Vagina (tissue), 2 donors: ENCODE measurements at regions not wholly inside any gene's neighbourhood (a gene's known extent, or its start where the extent isn't known, plus 50 kb on each side); places are given as distances from the start of the nearest gene placed in this dataset.

Experiments used
- DNase-seq, 2 donors: peaks; one replicate each; pipeline ENCODE4 v3.0.0-alpha.2; 2017; ENCODE audit errors: extremely low spot score in 2 of 2
- H3K27ac ChIP-seq: fragments of 200-600 bp; sonication (generic); one replicate; pipeline ENCODE4 v1.5.1; 2019
- H3K27me3 ChIP-seq: fragments of 200-600 bp; sonication (generic); one replicate; pipeline ENCODE4 v1.5.1; 2019
- H3K36me3 ChIP-seq, 2 donors: fragments of 200-600 bp; sonication (generic); one replicate each; pipeline ENCODE4 v1.5.1; 2017 to 2019
- H3K4me1 ChIP-seq: fragments of 200-600 bp; sonication (generic); one replicate; pipeline ENCODE4 v1.5.1; 2019
- H3K4me3 ChIP-seq, 2 donors: fragments of 200-600 bp; sonication (generic); 1 replicate in 1 of 2; 2 replicates in 1 of 2; pipeline ENCODE4 v1.5.1; 2016 to 2019
- H3K9me3 ChIP-seq: fragments of 200-600 bp; sonication (generic); one replicate; pipeline ENCODE4 v1.5.1; 2019
- CTCF ChIP-seq, 3 experiments: fragments of 450-650 bp in 2 of 3; fragments of 200-600 bp in 1 of 3; sonication (generic) in 1 of 3; IDR thresholded peaks; one replicate each; pipeline ENCODE4 v1.5.1; 2017 to 2019; ENCODE audit warnings: antibody characterized with exemption in 3 of 3, mild to moderate bottlenecking in 2 of 3, moderate library complexity in 2 of 3
- POLR2A ChIP-seq, 2 donors: fragments of 450-650 bp; IDR thresholded peaks; one replicate each; pipeline ENCODE4 v1.6.1; 2017; ENCODE audit warnings: antibody characterized with exemption in 2 of 2, mild to moderate bottlenecking in 2 of 2, moderate library complexity in 2 of 2
- POLR2AphosphoS5 ChIP-seq, 2 donors: sonication (generic); formaldehyde crosslinking; IDR thresholded peaks; one replicate each; pipeline ENCODE4 v1.9.0; 2017; ENCODE audit warnings: antibody characterized with exemption in 2 of 2, mild to moderate bottlenecking in 2 of 2, low read depth in 1 of 2; ENCODE audit not compliant: insufficient read depth in 1 of 2
- intact Hi-C: fragments of 100-400 bp; cut with DNase I; formaldehyde crosslinking; loops from one replicate; pipeline ENCODE4 v1.15.1; 2023

GRCh38 chr4:32321421-32321820, 1601.3 kb downstream of the PCDH7 start:
- Histone ChIP-seq H3K27me3 (no peaks in the 10 kb centered on the region), H3K4me3 (no peak overlapping the region), H3K9me3 (no peaks in the 10 kb centered on the region), H3K27ac (no peak overlapping the region), H3K36me3 (no peaks in the 10 kb centered on the region), H3K4me1 (no peaks in the 10 kb centered on the region)
- DNase-seq = no peak
- intact Hi-C loops = no loop called here
- TF ChIP-seq POLR2AphosphoS5 (IDR thresholded peaks at IDR 0.05; ENCODE audit: insufficient read depth in 1 of 2, low read depth in 1 of 2) (no peak), CTCF (IDR thresholded peaks at IDR 0.05) (no peak), POLR2A (IDR thresholded peaks at IDR 0.05) (no peak)

- intact Hi-C loops = no loop called here
- Histone ChIP-seq H3K27ac (no peak overlapping the region), H3K36me3 (no peaks in the 10 kb centered on the region), H3K4me1 (no peaks in the 10 kb centered on the region), H3K9me3 (no peaks in the 10 kb centered on the region), H3K4me3 (no peak overlapping the region), H3K27me3 (no peaks in the 10 kb centered on the region)
- no peak for TF ChIP-seq POLR2AphosphoS5 (IDR thresholded peaks at IDR 0.05; ENCODE audit: insufficient read depth in 1 of 2, low read depth in 1 of 2)
- DNase-seq = no peak
Observed at GRCh38 chr4:32334759-32335158, 1614.6 kb downstream of the PCDH7 start.

- no peaks in the 10 kb centered on the region for H3K36me3 ChIP-seq
- no peak for DNase-seq
- H3K27ac ChIP-seq = no peak overlapping the region
- H3K4me1 ChIP-seq = no peaks in the 10 kb centered on the region
- H3K9me3 ChIP-seq = no peaks in the 10 kb centered on the region
- TF ChIP-seq POLR2A (IDR thresholded peaks at IDR 0.05) = no peak
- no peak for TF ChIP-seq CTCF (IDR thresholded peaks at IDR 0.05)
- TF ChIP-seq POLR2AphosphoS5 (IDR thresholded peaks at IDR 0.05; ENCODE audit: insufficient read depth in 1 of 2, low read depth in 1 of 2) = no peak
- no peaks in the 10 kb centered on the region for H3K27me3 ChIP-seq
- intact Hi-C loops = no loop called here
- H3K4me3 ChIP-seq = no peak overlapping the region
Observed at GRCh38 chr4:32337403-32337802, 1617.2 kb downstream of the PCDH7 start.

GRCh38 chr4:32340591-32340990, 1620.4 kb downstream of the PCDH7 start:
- no peaks in the 10 kb centered on the region for H3K9me3 ChIP-seq
- intact Hi-C loops = no loop called here
- no peak for TF ChIP-seq POLR2A (IDR thresholded peaks at IDR 0.05)
- no peak for TF ChIP-seq POLR2AphosphoS5 (IDR thresholded peaks at IDR 0.05; ENCODE audit: insufficient read depth in 1 of 2, low read depth in 1 of 2)
- TF ChIP-seq CTCF (IDR thresholded peaks at IDR 0.05) = no peak
- no peak overlapping the region for H3K4me3 ChIP-seq
- no peaks in the 10 kb centered on the region for H3K36me3 ChIP-seq
- no peak for DNase-seq
- H3K27me3 ChIP-seq = no peaks in the 10 kb centered on the region
- no peak overlapping the region for H3K27ac ChIP-seq
- H3K4me1 ChIP-seq = no peaks in the 10 kb centered on the region

GRCh38 chr4:32341342-32341741, 1621.2 kb downstream of the PCDH7 start:
- no peaks in the 10 kb centered on the region for H3K9me3 ChIP-seq
- no peak overlapping the region for H3K27ac ChIP-seq
- intact Hi-C loops = no loop called here
- DNase-seq = no peak
- no peaks in the 10 kb centered on the region for H3K36me3 ChIP-seq
- no peaks in the 10 kb centered on the region for H3K4me1 ChIP-seq
- no peaks in the 10 kb centered on the region for H3K27me3 ChIP-seq
- no peak overlapping the region for H3K4me3 ChIP-seq
- TF ChIP-seq CTCF (IDR thresholded peaks at IDR 0.05) (no peak), POLR2A (IDR thresholded peaks at IDR 0.05) (no peak), POLR2AphosphoS5 (IDR thresholded peaks at IDR 0.05; ENCODE audit: insufficient read depth in 1 of 2, low read depth in 1 of 2) (no peak)

- Histone ChIP-seq H3K4me3 (no peak overlapping the region), H3K27ac (no peak overlapping the region), H3K9me3 (no peaks in the 10 kb centered on the region), H3K27me3 (no peaks in the 10 kb centered on the region), H3K36me3 (no peaks in the 10 kb centered on the region), H3K4me1 (no peaks in the 10 kb centered on the region)
- intact Hi-C loops = no loop called here
- DNase-seq = no peak
- TF ChIP-seq POLR2AphosphoS5 (IDR thresholded peaks at IDR 0.05; ENCODE audit: insufficient read depth in 1 of 2, low read depth in 1 of 2) = no peak
Observed at GRCh38 chr4:32342054-32342453, 1621.9 kb downstream of the PCDH7 start.
